ENCODE measurements at regions not wholly inside any gene's neighbourhood (a gene's known extent, or its start where the extent isn't known, plus 50 kb on each side); places are given as distances from the start of the nearest gene placed in this dataset.

DNA sequence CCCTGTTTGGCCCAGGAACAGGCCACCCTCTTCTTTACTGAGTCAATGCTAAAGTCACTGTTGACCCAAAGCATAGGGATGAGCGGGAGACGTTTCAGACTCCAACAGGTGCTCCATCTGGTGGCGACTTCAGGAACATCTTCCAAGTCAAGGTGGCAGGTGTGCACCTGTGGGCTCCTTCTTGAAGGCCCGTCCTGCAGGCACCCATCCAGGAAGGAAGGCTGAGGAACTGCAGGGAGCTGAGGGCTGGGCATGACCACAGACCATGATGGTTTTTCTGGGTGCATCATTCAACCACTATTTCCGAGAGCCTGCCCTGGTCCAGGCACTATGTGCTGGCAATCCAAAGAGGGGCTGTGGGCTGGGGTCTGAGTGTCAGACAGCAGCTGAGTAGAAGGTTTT, 142.8 kb downstream of the NDUFA10 start:
- H3K27me3 ChIP-seq (ENCODE audit: insufficient read depth), result no peaks in the 10 kb centered on the region
- Mint-ChIP-seq H3K9me3 (peaks cover 31% of the 10 kb centered on the region), H3K4me1 (peaks cover 9% of the 10 kb centered on the region; the same call in 2 of the 3 replicates), H3K4me3 (no peak overlapping the region), H3K27ac (no peak overlapping the region), H3K27me3 (ENCODE audit: insufficient read depth, low read depth, poor library complexity) (peaks cover 5% of the 10 kb centered on the region), H3K36me3 (ENCODE audit: low read depth) (peaks cover 6% of the 10 kb centered on the region; the same call in 2 of the 3 replicates)
- H3K27ac ChIP-seq (ENCODE audit: low read depth), result no peak overlapping the region
- H3K79me2 ChIP-seq (replicated peaks; ENCODE audit: insufficient read depth), result no peaks in the 10 kb centered on the region
- no peaks in the 10 kb centered on the region for H3K9me2 ChIP-seq (ENCODE audit: insufficient read depth)
- peaks cover 4% of the 10 kb centered on the region; the same call in 1 of the 2 replicates for H3K36me3 ChIP-seq (ENCODE audit: insufficient read depth)
- 0 out of 2 replicates have a peak overlapping the region, but pooled peaks have one; percentile 47 for H2AFZ ChIP-seq
- DNase-seq (ENCODE audit: low spot score) (peak; percentile 81), ATAC-seq (peak; percentile 95)
- no peak overlapping the region for H3K4me3 ChIP-seq
- no peaks in the 10 kb centered on the region for H4K20me1 ChIP-seq (replicated peaks; ENCODE audit: insufficient read depth)
- TF ChIP-seq, protein P1, sequence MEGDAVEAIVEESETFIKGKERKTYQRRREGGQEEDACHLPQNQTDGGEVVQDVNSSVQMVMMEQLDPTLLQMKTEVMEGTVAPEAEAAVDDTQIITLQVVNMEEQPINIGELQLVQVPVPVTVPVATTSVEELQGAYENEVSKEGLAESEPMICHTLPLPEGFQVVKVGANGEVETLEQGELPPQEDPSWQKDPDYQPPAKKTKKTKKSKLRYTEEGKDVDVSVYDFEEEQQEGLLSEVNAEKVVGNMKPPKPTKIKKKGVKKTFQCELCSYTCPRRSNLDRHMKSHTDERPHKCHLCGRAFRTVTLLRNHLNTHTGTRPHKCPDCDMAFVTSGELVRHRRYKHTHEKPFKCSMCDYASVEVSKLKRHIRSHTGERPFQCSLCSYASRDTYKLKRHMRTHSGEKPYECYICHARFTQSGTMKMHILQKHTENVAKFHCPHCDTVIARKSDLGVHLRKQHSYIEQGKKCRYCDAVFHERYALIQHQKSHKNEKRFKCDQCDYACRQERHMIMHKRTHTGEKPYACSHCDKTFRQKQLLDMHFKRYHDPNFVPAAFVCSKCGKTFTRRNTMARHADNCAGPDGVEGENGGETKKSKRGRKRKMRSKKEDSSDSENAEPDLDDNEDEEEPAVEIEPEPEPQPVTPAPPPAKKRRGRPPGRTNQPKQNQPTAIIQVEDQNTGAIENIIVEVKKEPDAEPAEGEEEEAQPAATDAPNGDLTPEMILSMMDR (conservative IDR thresholded peaks at IDR 0.05; ENCODE audit: low read depth in 2 of 2), result peak; percentile 74 to 83
- TF ChIP-seq ZNF331 (CRISPR knock-in tag; IDR thresholded peaks at IDR 0.05; ENCODE audit: low read depth), result no peak
- no peaks in the 10 kb centered on the region for H3F3A ChIP-seq (replicated peaks; ENCODE audit: low read depth)
- no peaks in the 10 kb centered on the region for H3K4me1 ChIP-seq (ENCODE audit: insufficient read depth)
- H3K4me2 ChIP-seq, result no peak overlapping the region

DNA sequence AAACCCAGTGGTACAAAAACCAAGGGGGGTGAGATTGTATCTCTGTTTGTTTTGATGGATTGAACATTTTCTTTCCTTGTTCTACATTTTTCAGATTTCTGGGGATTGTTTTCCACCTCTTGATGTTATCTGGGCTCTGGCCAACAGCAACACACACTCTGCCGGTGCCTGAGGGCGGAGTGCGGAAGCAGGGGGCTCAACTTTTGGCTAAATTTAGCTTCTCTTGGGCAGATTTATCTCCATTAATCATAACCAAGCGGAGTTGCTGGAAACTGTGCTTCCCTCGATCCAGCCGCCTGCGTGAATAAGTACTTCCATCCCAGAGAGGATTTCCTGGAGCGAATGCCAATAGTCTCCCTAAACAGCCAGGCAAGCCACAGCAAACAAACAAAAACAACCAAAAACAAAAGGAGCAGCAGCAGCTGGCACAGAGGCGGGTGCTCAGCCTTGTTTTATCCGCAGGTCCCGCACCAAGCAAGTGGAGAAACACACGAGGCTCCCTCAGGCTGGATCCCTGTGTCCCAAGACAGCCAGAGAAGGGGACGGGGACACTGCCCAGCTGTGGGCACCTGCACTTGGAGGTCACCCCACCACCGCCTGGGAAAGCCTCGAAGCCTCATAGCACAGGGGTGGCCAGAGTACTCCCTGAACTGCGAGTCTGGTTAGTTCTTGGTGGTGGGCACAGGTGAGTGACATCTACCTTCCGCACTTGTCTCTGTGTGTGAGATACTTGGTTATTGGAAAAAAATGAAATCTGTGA, 143.4 kb downstream of the NDUFA10 start:
- no peak overlapping the region for H3K4me3 Mint-ChIP-seq
- peaks cover 15% of the 10 kb centered on the region for H3K4me1 Mint-ChIP-seq
- no peaks in the 10 kb centered on the region for H3K27me3 ChIP-seq (ENCODE audit: insufficient read depth)
- peak; percentile 65 for ATAC-seq
- no peaks in the 10 kb centered on the region for H3K4me1 ChIP-seq (ENCODE audit: insufficient read depth)
- H3K4me2 ChIP-seq, result no peak overlapping the region
- no peak overlapping the region for H3K4me3 ChIP-seq
- peaks cover 4% of the 10 kb centered on the region; the same call in 1 of the 2 replicates for H3K36me3 ChIP-seq (ENCODE audit: insufficient read depth)
- no peaks in the 10 kb centered on the region for H3K9me2 ChIP-seq (ENCODE audit: insufficient read depth)
- H3K79me2 ChIP-seq (replicated peaks; ENCODE audit: insufficient read depth), result no peaks in the 10 kb centered on the region
- peaks cover 6% of the 10 kb centered on the region; the same call in 2 of the 3 replicates for H3K36me3 Mint-ChIP-seq (ENCODE audit: low read depth)
- H4K20me1 ChIP-seq (replicated peaks; ENCODE audit: insufficient read depth), result no peaks in the 10 kb centered on the region
- DNase-seq (ENCODE audit: low spot score), result no peak
- H3K27me3 Mint-ChIP-seq (ENCODE audit: insufficient read depth, low read depth, poor library complexity), result peaks cover 5% of the 10 kb centered on the region
- H3F3A ChIP-seq (replicated peaks; ENCODE audit: low read depth), result no peaks in the 10 kb centered on the region
- H3K9me3 Mint-ChIP-seq, result peaks cover 31% of the 10 kb centered on the region
- H3K27ac ChIP-seq (ENCODE audit: low read depth), result no peak overlapping the region
- no peak for TF ChIP-seq NANOG (IDR thresholded peaks at IDR 0.05; ENCODE audit: borderline replicate concordance)
- no peak for TF ChIP-seq EZH2 (IDR thresholded peaks at IDR 0.05; ENCODE audit: low read depth, unreplicated experiment)
- TF ChIP-seq, protein P2, sequence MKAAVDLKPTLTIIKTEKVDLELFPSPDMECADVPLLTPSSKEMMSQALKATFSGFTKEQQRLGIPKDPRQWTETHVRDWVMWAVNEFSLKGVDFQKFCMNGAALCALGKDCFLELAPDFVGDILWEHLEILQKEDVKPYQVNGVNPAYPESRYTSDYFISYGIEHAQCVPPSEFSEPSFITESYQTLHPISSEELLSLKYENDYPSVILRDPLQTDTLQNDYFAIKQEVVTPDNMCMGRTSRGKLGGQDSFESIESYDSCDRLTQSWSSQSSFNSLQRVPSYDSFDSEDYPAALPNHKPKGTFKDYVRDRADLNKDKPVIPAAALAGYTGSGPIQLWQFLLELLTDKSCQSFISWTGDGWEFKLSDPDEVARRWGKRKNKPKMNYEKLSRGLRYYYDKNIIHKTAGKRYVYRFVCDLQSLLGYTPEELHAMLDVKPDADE (IDR thresholded peaks at IDR 0.05), result no peak
- TF ChIP-seq, protein P1 (conservative IDR thresholded peaks at IDR 0.05; ENCODE audit: low read depth in 2 of 2), result no peak
- TF ChIP-seq EZH2phosphoT487 (IDR thresholded peaks at IDR 0.05; ENCODE audit: unreplicated experiment), result no peak
- TF ChIP-seq CREB1 (CRISPR knock-in tag; IDR thresholded peaks at IDR 0.05; ENCODE audit: low read depth), result no peak
- TF ChIP-seq POLR2AphosphoS5 (IDR thresholded peaks at IDR 0.05; ENCODE audit: low read depth), result no peak
- H3K27ac Mint-ChIP-seq, result no peak overlapping the region
- H2AFZ ChIP-seq, result peak overlapping the region; percentile 47; the same call in 1 of the 2 replicates
